ENCODE measurements at regions not wholly inside any gene's neighbourhood (a gene's known extent, or its start where the extent isn't known, plus 50 kb on each side); places are given as distances from the start of the nearest gene placed in this dataset.

GRCh38 chr3:71846185-71846584 lies 61.2 kb upstream of the PROK2 start:
- TF ChIP-seq CTCF (IDR thresholded peaks at IDR 0.05) (no peak), POLR2A (IDR thresholded peaks at IDR 0.05) (no peak)

All from right lobe of liver (tissue), 4 donors.